ENCODE measurements at regions not wholly inside any gene's neighbourhood (a gene's known extent, or its start where the extent isn't known, plus 50 kb on each side); places are given as distances from the start of the nearest gene placed in this dataset.

DNA sequence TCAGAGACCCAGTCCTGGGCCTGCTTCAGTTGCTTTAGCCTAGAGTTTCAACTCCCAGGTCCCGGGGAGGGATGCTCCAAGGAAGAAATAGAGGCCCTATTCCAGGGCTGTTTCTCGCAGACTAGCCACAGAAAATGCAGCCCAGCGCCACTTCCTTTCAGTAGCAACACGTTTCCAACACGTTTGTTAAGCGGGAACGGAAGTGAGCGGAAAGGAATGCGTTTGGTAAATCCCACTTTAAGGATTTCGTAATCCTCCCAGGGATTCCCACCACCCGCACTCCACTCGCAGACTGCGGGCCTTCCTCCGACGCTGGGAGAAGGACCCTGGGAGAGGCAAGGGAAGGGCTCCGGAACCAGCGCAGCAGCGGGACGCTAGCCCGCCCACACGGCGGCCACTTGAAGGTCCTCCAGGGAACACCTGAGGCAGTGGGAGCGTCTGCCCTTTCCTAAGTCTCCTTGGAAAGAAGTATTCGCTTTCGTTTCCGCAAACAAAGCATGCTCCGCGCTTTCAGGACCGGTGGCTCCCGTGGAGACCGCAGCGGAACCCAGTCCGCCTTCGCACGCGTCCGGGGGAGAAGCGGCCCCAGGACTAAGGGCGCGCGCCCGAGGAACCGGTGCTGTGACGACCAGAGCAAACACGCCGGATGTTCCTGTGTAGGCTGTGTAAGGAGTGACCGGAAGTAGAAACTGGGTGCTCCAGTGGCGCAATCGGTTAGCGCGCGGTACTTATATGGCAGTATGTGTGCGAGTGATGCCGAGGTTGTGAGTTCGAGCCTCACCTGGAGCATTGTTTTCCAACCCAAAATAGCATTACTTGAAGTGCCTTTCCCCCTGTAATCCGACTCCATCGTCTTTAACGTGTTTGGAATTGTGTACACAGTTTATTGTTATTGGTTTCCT is 227.6 kb upstream of the PRSS16 start:
- WGBS, 2 donors (ENCODE audit: low coverage in 1 of 2): 0 to 25% methylated on average over 6 to 58 of the region's 58 CpGs
- peak; percentile 81 for DNase-seq
- H3K4me3 ChIP-seq: peak overlapping the region; percentile 48 to 71 (median 60)
- H3K9me3 ChIP-seq: peaks cover 6 to 8% of the 10 kb centered on the region in 2 donors
- H3K27ac ChIP-seq: peak overlapping the region; percentile 87 to 93 (median 88)
- intact Hi-C loops (cut with DNase I; ENCODE audit: low total_unique reads) (no loop called here), in situ Hi-C loops (cut with MboI; ENCODE audit: low pct_ligation_motif_present in 1 of 4, low pct_unique_long_range_greater_than_20kb in 1 of 4, low sequenced_read_pairs in 3 of 4) (no loop called here)
- peaks cover 5% of the 10 kb centered on the region for H3K27me3 ChIP-seq
- H3K4me1 ChIP-seq: no peaks in the 10 kb centered on the region
- peak; percentile 59 for TF ChIP-seq POLR2A (IDR thresholded peaks at IDR 0.05)
- TF ChIP-seq, protein P1, sequence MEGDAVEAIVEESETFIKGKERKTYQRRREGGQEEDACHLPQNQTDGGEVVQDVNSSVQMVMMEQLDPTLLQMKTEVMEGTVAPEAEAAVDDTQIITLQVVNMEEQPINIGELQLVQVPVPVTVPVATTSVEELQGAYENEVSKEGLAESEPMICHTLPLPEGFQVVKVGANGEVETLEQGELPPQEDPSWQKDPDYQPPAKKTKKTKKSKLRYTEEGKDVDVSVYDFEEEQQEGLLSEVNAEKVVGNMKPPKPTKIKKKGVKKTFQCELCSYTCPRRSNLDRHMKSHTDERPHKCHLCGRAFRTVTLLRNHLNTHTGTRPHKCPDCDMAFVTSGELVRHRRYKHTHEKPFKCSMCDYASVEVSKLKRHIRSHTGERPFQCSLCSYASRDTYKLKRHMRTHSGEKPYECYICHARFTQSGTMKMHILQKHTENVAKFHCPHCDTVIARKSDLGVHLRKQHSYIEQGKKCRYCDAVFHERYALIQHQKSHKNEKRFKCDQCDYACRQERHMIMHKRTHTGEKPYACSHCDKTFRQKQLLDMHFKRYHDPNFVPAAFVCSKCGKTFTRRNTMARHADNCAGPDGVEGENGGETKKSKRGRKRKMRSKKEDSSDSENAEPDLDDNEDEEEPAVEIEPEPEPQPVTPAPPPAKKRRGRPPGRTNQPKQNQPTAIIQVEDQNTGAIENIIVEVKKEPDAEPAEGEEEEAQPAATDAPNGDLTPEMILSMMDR (IDR thresholded peaks at IDR 0.05): no peak
- TF ChIP-seq POLR2AphosphoS5 (IDR thresholded peaks at IDR 0.05): peak in 2 of 3 donors; percentile 50 to 66
- H3K36me3 ChIP-seq: no peaks in the 10 kb centered on the region

DNA sequence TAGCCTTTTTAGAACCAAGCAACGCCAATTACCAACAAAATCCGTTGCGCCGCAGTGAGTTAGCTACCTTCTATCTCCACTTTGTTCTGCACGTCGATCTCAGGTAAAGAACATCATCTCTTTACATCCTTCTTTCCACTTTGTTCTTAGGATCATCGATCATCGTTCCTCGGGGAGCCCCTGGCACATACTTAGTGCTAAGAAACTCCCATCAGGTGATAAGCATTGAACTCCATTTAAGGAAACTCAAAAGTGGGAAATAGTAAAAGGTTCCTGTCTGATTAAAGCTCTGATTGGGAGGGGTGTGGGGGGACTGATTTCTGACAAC is 227.0 kb upstream of the PRSS16 start:
- Histone ChIP-seq H3K27me3 (peaks cover 5% of the 10 kb centered on the region), H3K9me3 (peaks cover 6 to 8% of the 10 kb centered on the region in 2 donors), H3K4me3 (peak overlapping the region; percentile 48 to 71 (median 60)), H3K27ac (peak overlapping the region; percentile 87 to 93 (median 88)), H3K36me3 (no peaks in the 10 kb centered on the region), H3K4me1 (no peaks in the 10 kb centered on the region)
- 70 to 79% methylated on average over 9 of the region's 9 CpGs for WGBS, 2 donors (ENCODE audit: low coverage in 1 of 2)
- in situ Hi-C loops (cut with MboI; ENCODE audit: low pct_ligation_motif_present in 1 of 4, low pct_unique_long_range_greater_than_20kb in 1 of 4, low sequenced_read_pairs in 3 of 4) (no loop called here), intact Hi-C loops (cut with DNase I; ENCODE audit: low total_unique reads) (no loop called here)
- TF ChIP-seq, protein P1 (IDR thresholded peaks at IDR 0.05): no peak
- TF ChIP-seq POLR2A (IDR thresholded peaks at IDR 0.05) (no peak), POLR2AphosphoS5 (IDR thresholded peaks at IDR 0.05) (no peak), EP300 (IDR thresholded peaks at IDR 0.05; ENCODE audit: low read depth) (no peak)
- DNase-seq: no peak

DNA sequence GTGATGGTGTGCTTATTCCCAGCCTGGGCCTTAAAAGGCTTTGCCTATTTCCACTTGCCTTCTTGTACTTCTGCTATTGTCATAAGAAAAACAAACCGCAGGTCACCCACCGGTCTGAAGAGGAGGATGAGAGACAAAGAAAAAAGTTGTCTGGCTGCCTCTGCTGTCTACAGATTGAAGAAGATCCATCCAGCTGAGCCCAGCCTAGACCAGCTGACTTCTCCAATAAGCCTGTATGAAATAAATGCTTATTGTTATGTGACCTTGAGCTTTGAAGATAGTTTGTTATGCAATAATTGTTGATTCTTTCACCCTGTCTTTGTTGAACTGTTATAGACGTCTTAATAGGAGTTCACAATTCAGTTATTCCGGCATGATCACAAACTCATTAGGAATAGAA is 223.8 kb upstream of the PRSS16 start:
- no peaks in the 10 kb centered on the region for H3K4me1 ChIP-seq
- intact Hi-C loops (cut with DNase I; ENCODE audit: low total_unique reads): no loop called here
- in situ Hi-C loops (cut with MboI; ENCODE audit: low pct_ligation_motif_present in 1 of 4, low pct_unique_long_range_greater_than_20kb in 1 of 4, low sequenced_read_pairs in 3 of 4): no loop called here
- H3K27me3 ChIP-seq: peaks cover 11% of the 10 kb centered on the region
- TF ChIP-seq POLR2A (IDR thresholded peaks at IDR 0.05) (no peak), POLR2AphosphoS5 (IDR thresholded peaks at IDR 0.05) (no peak), EP300 (IDR thresholded peaks at IDR 0.05; ENCODE audit: low read depth) (no peak)
- H3K27ac ChIP-seq: no peak overlapping the region
- no peaks in the 10 kb centered on the region for H3K9me3 ChIP-seq
- DNase-seq: no peak
- H3K4me3 ChIP-seq: no peak overlapping the region
- 90 to 91% methylated on average over 2 to 4 of the region's 4 CpGs for WGBS, 2 donors (ENCODE audit: low coverage in 1 of 2)
- no peaks in the 10 kb centered on the region for H3K36me3 ChIP-seq

DNA sequence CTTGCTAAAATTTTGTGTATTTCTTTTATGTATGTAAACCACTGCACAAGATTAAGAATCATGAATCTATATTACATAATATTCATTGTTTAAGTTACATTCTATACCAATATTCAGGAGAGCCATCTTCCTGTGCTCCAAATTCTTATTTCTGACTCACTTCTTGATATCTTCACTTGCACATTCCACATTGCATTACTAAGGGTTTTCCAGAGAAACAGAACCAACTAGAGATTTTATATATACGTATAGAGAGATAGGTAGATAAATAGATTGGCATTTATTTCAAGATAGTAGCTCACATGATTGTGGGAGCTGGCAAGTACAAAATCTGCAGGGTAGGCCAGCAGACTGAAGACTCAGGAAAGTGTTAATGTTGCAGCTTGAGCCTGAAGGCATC is 222.2 kb upstream of the PRSS16 start:
- Histone ChIP-seq H3K4me1 (no peaks in the 10 kb centered on the region), H3K4me3 (no peak overlapping the region), H3K27ac (no peak overlapping the region), H3K9me3 (no peaks in the 10 kb centered on the region), H3K27me3 (peaks cover 11% of the 10 kb centered on the region), H3K36me3 (no peaks in the 10 kb centered on the region)
- DNase-seq: no peak
- intact Hi-C loops (cut with DNase I; ENCODE audit: low total_unique reads) (no loop called here), in situ Hi-C loops (cut with MboI; ENCODE audit: low pct_ligation_motif_present in 1 of 4, low pct_unique_long_range_greater_than_20kb in 1 of 4, low sequenced_read_pairs in 3 of 4) (no loop called here)
- WGBS, 2 donors (ENCODE audit: low coverage in 1 of 2): 93 to 100% methylated on average over 1 of the region's 1 CpG
- TF ChIP-seq POLR2AphosphoS5 (IDR thresholded peaks at IDR 0.05) (no peak), POLR2A (IDR thresholded peaks at IDR 0.05) (no peak), EP300 (IDR thresholded peaks at IDR 0.05; ENCODE audit: low read depth) (no peak)
- TF ChIP-seq, protein P1 (IDR thresholded peaks at IDR 0.05): no peak

Measured in transverse colon (tissue), 4 donors.